Esophagus muscularis mucosa (tissue), 4 donors: ENCODE measurements at regions not wholly inside any gene's neighbourhood (a gene's known extent, or its start where the extent isn't known, plus 50 kb on each side); places are given as distances from the start of the nearest gene placed in this dataset.

Source experiments
- EP300 ChIP-seq: sonication (generic); formaldehyde crosslinking; IDR thresholded peaks from one replicate; pipeline ENCODE4 v1.6.1; 2017; ENCODE audit warnings: antibody characterized with exemption
- POLR2A ChIP-seq: fragments of 450-650 bp; IDR thresholded peaks from one replicate; pipeline ENCODE4 v1.6.1; 2017; ENCODE audit warnings: antibody characterized with exemption, moderate library complexity, mild to moderate bottlenecking, low read depth
- TF ChIP-seq, protein P1 (sequence below), 3 experiments: fragments of 200-600 bp in 2 of 3; fragments of 450-650 bp in 1 of 3; sonication (generic) in 2 of 3; IDR thresholded peaks; one replicate each; pipeline ENCODE4 v1.5.1; 2017 to 2019; ENCODE audit warnings: antibody characterized with exemption in 3 of 3, mild to moderate bottlenecking in 2 of 3, moderate library complexity in 1 of 3

DNA sequence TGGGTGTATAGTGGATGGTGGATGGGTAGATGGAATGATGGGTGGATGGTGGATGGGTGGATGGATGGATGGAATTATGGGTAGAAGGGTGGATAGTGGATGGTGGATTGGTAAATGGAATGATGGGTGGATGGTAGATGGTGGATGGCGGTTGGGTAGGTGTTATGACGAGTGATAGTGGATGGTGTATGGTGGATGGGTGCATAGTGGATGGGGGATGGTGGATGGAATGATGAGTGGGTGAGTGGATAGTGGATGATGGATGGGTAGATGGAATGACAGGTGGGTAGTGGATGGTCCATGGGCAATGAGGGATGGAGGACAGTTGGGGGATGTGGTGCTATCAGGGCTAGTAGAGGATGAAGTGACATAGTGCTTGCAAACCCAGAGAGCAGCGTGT is 182.4 kb downstream of the BRD1 start:
- TF ChIP-seq, protein P1, sequence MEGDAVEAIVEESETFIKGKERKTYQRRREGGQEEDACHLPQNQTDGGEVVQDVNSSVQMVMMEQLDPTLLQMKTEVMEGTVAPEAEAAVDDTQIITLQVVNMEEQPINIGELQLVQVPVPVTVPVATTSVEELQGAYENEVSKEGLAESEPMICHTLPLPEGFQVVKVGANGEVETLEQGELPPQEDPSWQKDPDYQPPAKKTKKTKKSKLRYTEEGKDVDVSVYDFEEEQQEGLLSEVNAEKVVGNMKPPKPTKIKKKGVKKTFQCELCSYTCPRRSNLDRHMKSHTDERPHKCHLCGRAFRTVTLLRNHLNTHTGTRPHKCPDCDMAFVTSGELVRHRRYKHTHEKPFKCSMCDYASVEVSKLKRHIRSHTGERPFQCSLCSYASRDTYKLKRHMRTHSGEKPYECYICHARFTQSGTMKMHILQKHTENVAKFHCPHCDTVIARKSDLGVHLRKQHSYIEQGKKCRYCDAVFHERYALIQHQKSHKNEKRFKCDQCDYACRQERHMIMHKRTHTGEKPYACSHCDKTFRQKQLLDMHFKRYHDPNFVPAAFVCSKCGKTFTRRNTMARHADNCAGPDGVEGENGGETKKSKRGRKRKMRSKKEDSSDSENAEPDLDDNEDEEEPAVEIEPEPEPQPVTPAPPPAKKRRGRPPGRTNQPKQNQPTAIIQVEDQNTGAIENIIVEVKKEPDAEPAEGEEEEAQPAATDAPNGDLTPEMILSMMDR (IDR thresholded peaks at IDR 0.05) = no peak
- no peak for TF ChIP-seq EP300
- TF ChIP-seq POLR2A = no peak
